HCT116 (cell line): ENCODE measurements at regions not wholly inside any gene's neighbourhood (a gene's known extent, or its start where the extent isn't known, plus 50 kb on each side); places are given as distances from the start of the nearest gene placed in this dataset.

ENCODE experiments used
- ATAC-seq: fragments of 200-7000 bp; cut with Tn5 transposase; 2 replicates; pipeline ENCODE4 v1.9.1; 2020; ENCODE audit warnings: mild to moderate bottlenecking, moderate library complexity
- BruUV-seq: library from RNA; stranded (reverse); fragments of 400-500 nt; replicated peaks from 2 replicates; lab custom pipeline; 2021; lab: Mats Ljungman, UMichigan
- CTCF ChIA-PET: fragments of 300-600 bp; sonication (Branson Sonifier 250); formaldehyde crosslinking; loops from one replicate; lab custom pipeline; 2021; ENCODE audit warnings: antibody characterized with exemption; lab: Charles Lee
- POLR2A ChIA-PET: fragments of 300-600, 350-600 bp; sonication (Branson Sonifier 250); formaldehyde crosslinking; loops from one replicate; lab custom pipeline; 2021; ENCODE audit warnings: antibody characterized with exemption; lab: Charles Lee
- RAD21 ChIA-PET, 2 experiments: fragments of 300-600 bp; sonication (Branson Sonifier 250); formaldehyde crosslinking; loops; one replicate each; lab custom pipeline; 2023; ENCODE audit warnings: low total read pairs in 2 of 2; ENCODE audit not compliant: uncharacterized antibody in 2 of 2, unreplicated experiment in 2 of 2, low non-redundant PET in 1 of 2; lab: Charles Lee
- DNase-seq: peaks from one replicate; pipeline ENCODE4 v3.0.0-alpha.2; 2010; ENCODE audit warnings: low read depth, low spot score
- H2AFZ ChIP-seq: fragments of 200-600 bp; shearing (Covaris generic), sonication (generic); 2 replicates; pipeline ENCODE4 v1.6.1; 2017; ENCODE audit warnings: low read depth, mixed run types, mixed read lengths, antibody characterized with exemption, low read length; ENCODE audit not compliant: poor library complexity, severe bottlenecking
- H3K27ac ChIP-seq: 2 replicates; pipeline ENCODE4 v1.5.1; 2012; ENCODE audit warnings: low read depth, low read length
- H3K27me3 ChIP-seq: fragments of 200-600 bp; sonication (generic); 2 replicates; pipeline ENCODE4 v1.6.1; 2016; ENCODE audit warnings: mixed run types, low read length, mixed read lengths; ENCODE audit not compliant: insufficient read depth
- H3K36me3 ChIP-seq, 2 experiments: fragments of 200-500 bp in 1 of 2; fragments of 200-600 bp in 1 of 2; sonication (Bioruptor generic) in 1 of 2; sonication (generic) in 1 of 2; 2 replicates each; pipeline versions ENCODE4 v1.5.1 to v1.6.1; 2014 to 2016; ENCODE audit warnings: low read length in 2 of 2, inconsistent platforms in 1 of 2, mixed read lengths in 1 of 2, mixed run types in 1 of 2; ENCODE audit not compliant: insufficient read depth in 2 of 2, control insufficient read depth in 1 of 2
- H3K4me1 ChIP-seq, 2 experiments: fragments of 200-600 bp in 1 of 2; sonication (generic) in 1 of 2; 2 replicates each; pipeline versions ENCODE4 v1.5.1 to v1.6.1; 2012 to 2017; ENCODE audit warnings: low read length in 2 of 2, inconsistent platforms in 1 of 2, mild to moderate bottlenecking in 1 of 2, mixed read lengths in 1 of 2, mixed run types in 1 of 2, moderate library complexity in 1 of 2; ENCODE audit not compliant: insufficient read depth in 2 of 2, control insufficient read depth in 1 of 2
- H3K4me2 ChIP-seq: fragments of 200-600 bp; sonication (generic); 2 replicates; pipeline ENCODE4 v1.6.1; 2017; ENCODE audit warnings: mixed run types, low read length, mixed read lengths
- H3K4me3 ChIP-seq, 2 experiments: fragments of 200-600 bp in 1 of 2; sonication (generic) in 1 of 2; replicated peaks in 1 of 2; 2 replicates each; pipeline ENCODE4 v1.5.1; 2011 to 2016; ENCODE audit warnings: low read length in 2 of 2, control low read depth in 1 of 2, low read depth in 1 of 2, mild to moderate bottlenecking in 1 of 2, mixed read lengths in 1 of 2, mixed run types in 1 of 2
- H3K79me2 ChIP-seq: fragments of 200-600 bp; sonication (generic); 2 replicates; pipeline ENCODE4 v1.6.1; 2017; ENCODE audit warnings: mild to moderate bottlenecking, mixed run types, low read length, moderate library complexity, mixed read lengths; ENCODE audit not compliant: insufficient read depth
- H3K9ac ChIP-seq: fragments of 200-600 bp; sonication (generic); 2 replicates; pipeline ENCODE4 v1.6.1; 2016; ENCODE audit warnings: low read length, mixed read lengths
- H3K9me2 ChIP-seq: fragments of 200-600 bp; sonication (generic), shearing (Covaris generic); 2 replicates; pipeline ENCODE4 v1.6.1; 2017; ENCODE audit warnings: mixed run types, mild to moderate bottlenecking, moderate library complexity; ENCODE audit not compliant: insufficient read depth
- H3K9me3 ChIP-seq, 2 experiments: fragments of 200-500 bp in 1 of 2; fragments of 200-600 bp in 1 of 2; sonication (Bioruptor generic) in 1 of 2; sonication (generic) in 1 of 2; 2 replicates each; pipeline ENCODE4 v1.6.1; 2014 to 2017; ENCODE audit warnings: low read length in 2 of 2, mixed read lengths in 2 of 2, inconsistent platforms in 1 of 2, low read depth in 1 of 2, mild to moderate bottlenecking in 1 of 2, mixed run types in 1 of 2, moderate library complexity in 1 of 2; ENCODE audit not compliant: control insufficient read depth in 1 of 2, insufficient read depth in 1 of 2
- H4K20me1 ChIP-seq: fragments of 200-600 bp; sonication (generic), shearing (Covaris generic); 2 replicates; pipeline ENCODE4 v1.6.1; 2017; ENCODE audit warnings: mixed run types, mild to moderate bottlenecking, moderate library complexity; ENCODE audit not compliant: insufficient read depth
- CBX3 ChIP-seq: IDR thresholded peaks from 2 replicates; pipeline ENCODE4 v1.6.1; 2012; ENCODE audit warnings: low read depth
- ELF1 ChIP-seq: IDR thresholded peaks from 2 replicates; pipeline ENCODE4 v1.6.1; 2012; ENCODE audit warnings: low read depth, borderline replicate concordance
- FOSL1 ChIP-seq: IDR thresholded peaks from 2 replicates; pipeline ENCODE4 v1.6.1; 2012; ENCODE audit warnings: low read depth
- JUND ChIP-seq: IDR thresholded peaks from 2 replicates; pipeline ENCODE4 v1.6.1; 2012
- MAX ChIP-seq: IDR thresholded peaks from 2 replicates; pipeline ENCODE4 v1.6.1; 2012
- SIN3A ChIP-seq: IDR thresholded peaks from 2 replicates; pipeline ENCODE4 v1.6.1; 2012; ENCODE audit warnings: low read depth
- YY1 ChIP-seq: IDR thresholded peaks from 2 replicates; pipeline ENCODE4 v1.6.1; 2011; ENCODE audit warnings: low read length, low read depth, moderate library complexity, mild to moderate bottlenecking; ENCODE audit not compliant: insufficient replicate concordance; ENCODE audit errors: extremely low read depth
- ZFX ChIP-seq: fragments of 450-650 bp; IDR thresholded peaks from 2 replicates; pipeline ENCODE4 v1.6.1; 2017
- ZNF274 ChIP-seq: fragments of 200-500 bp; sonication (Bioruptor generic); IDR thresholded peaks from 2 replicates; pipeline ENCODE4 v1.6.1; 2014; ENCODE audit warnings: mild to moderate bottlenecking, low read depth, low read length, inconsistent platforms
- intact Hi-C: fragments of 100-400 bp; cut with micrococcal nuclease; formaldehyde crosslinking; loops from 2 replicates; pipeline ENCODE4 v1.10.0; 2022

- no peaks in the 10 kb centered on the region for H3K9me2 ChIP-seq
- no peak for DNase-seq
- ChIA-PET CTCF (no interaction called here), POLR2A (no interaction called here), RAD21 (no interaction called here)
- no peaks in the 10 kb centered on the region for H3K4me1 ChIP-seq
- H3K4me2 ChIP-seq, result no peak overlapping the region
- intact Hi-C loops, result no loop called here
- H3K4me3 ChIP-seq, result no peak overlapping the region
- ATAC-seq, result no peak
- TF ChIP-seq ZFX (no peak), MAX (no peak), FOSL1 (no peak), JUND (no peak)
- H3K9ac ChIP-seq, result no peak overlapping the region
- no peaks in the 10 kb centered on the region for H3K27me3 ChIP-seq
- no peaks in the 10 kb centered on the region for H3K36me3 ChIP-seq
- peaks cover 9 to 17% of the 10 kb centered on the region in 2 experiments; a peak in 2 of 4 replicates for H3K9me3 ChIP-seq
- no peaks in the 10 kb centered on the region for H3K79me2 ChIP-seq
- BruUV-seq, result no TSS peak
- H2AFZ ChIP-seq, result no peak overlapping the region
- no peaks in the 10 kb centered on the region for H4K20me1 ChIP-seq
- H3K27ac ChIP-seq, result no peak overlapping the region
Observed at GRCh38 chr3:76753599-76753998, 286.3 kb upstream of the ROBO2 start.

- Histone ChIP-seq H3K79me2 (no peaks in the 10 kb centered on the region), H3K4me3 (no peak overlapping the region), H3K27ac (no peak overlapping the region), H3K9me3 (peaks cover 10 to 17% of the 10 kb centered on the region in 2 experiments; a peak in 2 of 4 replicates), H3K27me3 (no peaks in the 10 kb centered on the region), H3K4me1 (no peaks in the 10 kb centered on the region), H3K9me2 (no peaks in the 10 kb centered on the region), H3K36me3 (no peaks in the 10 kb centered on the region), H3K9ac (no peak overlapping the region), H2AFZ (no peak overlapping the region), H4K20me1 (no peaks in the 10 kb centered on the region), H3K4me2 (no peak overlapping the region)
- TF ChIP-seq ELF1, result no peak
- no peak for TF ChIP-seq CBX3
- no peak for TF ChIP-seq FOSL1
- no peak for TF ChIP-seq YY1
- TF ChIP-seq ZFX, result no peak
- TF ChIP-seq ZNF274, result no peak
- TF ChIP-seq SIN3A, result no peak
- ATAC-seq (no peak), DNase-seq (no peak)
- BruUV-seq, result no TSS peak
- ChIA-PET RAD21 (no interaction called here), CTCF (no interaction called here), POLR2A (no interaction called here)
- intact Hi-C loops, result no loop called here
Observed at GRCh38 chr3:76754247-76754646, 285.7 kb upstream of the ROBO2 start.
